K562 (cell line): ENCODE measurements at regions not wholly inside any gene's neighbourhood (a gene's known extent, or its start where the extent isn't known, plus 50 kb on each side); places are given as distances from the start of the nearest gene placed in this dataset.

Source experiments
- CHAMP1 ChIP-seq: fragments of 450-650 bp; IDR thresholded peaks from 2 replicates; pipeline ENCODE4 v1.6.1; 2016; ENCODE audit warnings: mild to moderate bottlenecking
- CTCF ChIP-seq, 3 experiments: IDR thresholded peaks in 2 of 3; conservative IDR thresholded peaks in 1 of 3; 2 replicates each; pipeline ENCODE4 v1.5.1; 2011 to 2012; ENCODE audit warnings: low read length in 3 of 3, mild to moderate bottlenecking in 3 of 3, control low read depth in 2 of 3, improper control_type of control experiment in 1 of 3, inconsistent platforms in 1 of 3, low read depth in 1 of 3, mixed read lengths in 1 of 3, moderate library complexity in 1 of 3; ENCODE audit not compliant: insufficient read depth in 2 of 3
- GABPB2 ChIP-seq: fragments of 250-450 bp; sonication (Bioruptor Pico); conservative IDR thresholded peaks from 2 replicates; pipeline ENCODE4 v1.5.1; 2021; ENCODE audit warnings: mild to moderate bottlenecking
- HOXB6 ChIP-seq: fragments of 250-450 bp; sonication (Bioruptor Pico); IDR thresholded peaks from 2 replicates; pipeline ENCODE4 v1.5.1; 2022; ENCODE audit warnings: mild to moderate bottlenecking, borderline replicate concordance
- THRB ChIP-seq: fragments of 450-650 bp; formaldehyde crosslinking; conservative IDR thresholded peaks from 2 replicates; pipeline ENCODE4 v1.4.0; 2022; ENCODE audit warnings: mild to moderate bottlenecking, missing genetic modification characterization
- ZNF583 ChIP-seq: fragments of 250-450 bp; sonication (Bioruptor Pico); IDR thresholded peaks from 2 replicates; pipeline ENCODE4 v1.4.0; 2020
- TF ChIP-seq, protein P1 (sequence below): fragments of 450-650 bp; IDR thresholded peaks from one replicate; pipeline ENCODE4 v1.6.1; 2018; ENCODE audit warnings: mild to moderate bottlenecking, moderate library complexity; ENCODE audit not compliant: partially characterized antibody

DNA sequence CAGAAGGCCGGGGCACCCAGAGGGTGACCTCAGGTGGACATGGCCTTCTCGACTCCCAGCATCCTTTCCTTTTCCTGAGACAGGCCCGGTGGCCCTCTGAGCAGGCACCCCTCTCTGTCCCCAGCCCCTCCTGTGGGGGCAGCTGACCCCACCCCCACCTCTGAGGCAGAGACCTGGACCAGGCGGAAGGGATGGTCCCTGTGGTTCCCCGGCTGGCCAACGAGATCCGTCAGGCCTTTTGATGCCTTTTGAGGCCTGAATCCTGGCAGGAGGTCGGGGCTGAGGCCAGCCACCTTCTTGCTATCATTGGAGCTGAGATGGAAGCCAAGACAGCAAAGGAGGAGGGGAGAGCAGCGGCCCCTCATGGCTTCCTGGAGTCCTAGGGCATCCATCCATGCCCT is 50.2 kb upstream of the ACTRT2 start (continued):
- TF ChIP-seq CHAMP1 = no peak
- no peak for TF ChIP-seq THRB (CRISPR knock-in tag)
- no peak for TF ChIP-seq GABPB2 (CRISPR knock-in tag)
- TF ChIP-seq CTCF (IDR thresholded peaks at IDR 0.05 in 2 of 3, conservative IDR thresholded peaks at IDR 0.05 in 1 of 3; ENCODE audit: insufficient read depth in 2 of 3, low read depth in 1 of 3, low read length in 3 of 3) = no peak
- TF ChIP-seq, protein P1, sequence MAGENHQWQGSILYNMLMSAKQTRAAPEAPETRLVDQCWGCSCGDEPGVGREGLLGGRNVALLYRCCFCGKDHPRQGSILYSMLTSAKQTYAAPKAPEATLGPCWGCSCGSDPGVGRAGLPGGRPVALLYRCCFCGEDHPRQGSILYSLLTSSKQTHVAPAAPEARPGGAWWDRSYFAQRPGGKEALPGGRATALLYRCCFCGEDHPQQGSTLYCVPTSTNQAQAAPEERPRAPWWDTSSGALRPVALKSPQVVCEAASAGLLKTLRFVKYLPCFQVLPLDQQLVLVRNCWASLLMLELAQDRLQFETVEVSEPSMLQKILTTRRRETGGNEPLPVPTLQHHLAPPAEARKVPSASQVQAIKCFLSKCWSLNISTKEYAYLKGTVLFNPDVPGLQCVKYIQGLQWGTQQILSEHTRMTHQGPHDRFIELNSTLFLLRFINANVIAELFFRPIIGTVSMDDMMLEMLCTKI = no peak
- TF ChIP-seq HOXB6 (CRISPR knock-in tag) = no peak
- no peak for TF ChIP-seq ZNF583 (CRISPR knock-in tag)
